MM.1S (cell line): ENCODE measurements at regions not wholly inside any gene's neighbourhood (a gene's known extent, or its start where the extent isn't known, plus 50 kb on each side); places are given as distances from the start of the nearest gene placed in this dataset.

Source experiments
- DNase-seq: peaks from one replicate; pipeline ENCODE4 v3.0.0-alpha.2; 2015
- H2AFZ ChIP-seq: fragments of 300-600 bp; sonication (generic); 2 replicates; pipeline ENCODE4 v1.6.0; 2016; ENCODE audit warnings: antibody characterized with exemption, low read length
- H3F3A ChIP-seq: fragments of 300-600 bp; sonication (generic); 2 replicates; pipeline ENCODE4 v1.6.1; 2016; ENCODE audit warnings: mild to moderate bottlenecking, antibody characterized with exemption, low read length, moderate library complexity, mixed read lengths; ENCODE audit not compliant: insufficient read depth
- H3K27ac ChIP-seq: fragments of 300-600 bp; sonication (generic); 2 replicates; pipeline ENCODE4 v1.5.1; 2016; ENCODE audit warnings: mild to moderate bottlenecking, low read length
- H3K27me3 ChIP-seq: fragments of 300-600 bp; sonication (generic); replicated peaks from 2 replicates; pipeline ENCODE4 v1.6.0; 2016; ENCODE audit warnings: low read length; ENCODE audit not compliant: insufficient read depth
- H3K36me3 ChIP-seq: fragments of 300-600 bp; sonication (generic); replicated peaks from 2 replicates; pipeline ENCODE4 v1.6.1; 2016; ENCODE audit warnings: mild to moderate bottlenecking, low read length, mixed read lengths; ENCODE audit not compliant: insufficient read depth
- H3K4me1 ChIP-seq: fragments of 300-600 bp; sonication (generic); 2 replicates; pipeline ENCODE4 v1.6.1; 2016; ENCODE audit warnings: low read length, mixed read lengths
- H3K4me2 ChIP-seq: fragments of 300-600 bp; sonication (generic); 2 replicates; pipeline ENCODE4 v1.6.0; 2016; ENCODE audit warnings: low read depth, low read length
- H3K4me3 ChIP-seq: fragments of 300-600 bp; sonication (generic); 2 replicates; pipeline ENCODE4 v1.5.1; 2016; ENCODE audit warnings: low read length, mixed read lengths
- H3K79me2 ChIP-seq: fragments of 300-600 bp; sonication (generic); 2 replicates; pipeline ENCODE4 v1.6.1; 2016; ENCODE audit warnings: mixed run types, low read length, mixed read lengths
- H3K9ac ChIP-seq: fragments of 300-600 bp; sonication (generic); 2 replicates; pipeline ENCODE4 v1.6.1; 2016; ENCODE audit warnings: low read length, mixed read lengths
- H3K9me2 ChIP-seq: fragments of 300-600 bp; sonication (generic); replicated peaks from 2 replicates; pipeline ENCODE4 v1.6.1; 2016; ENCODE audit warnings: mild to moderate bottlenecking, low read length, mixed read lengths; ENCODE audit not compliant: insufficient read depth
- H3K9me3 ChIP-seq: fragments of 300-600 bp; sonication (generic); replicated peaks from 2 replicates; pipeline ENCODE4 v1.6.1; 2016; ENCODE audit warnings: mild to moderate bottlenecking, low read length, mixed read lengths; ENCODE audit not compliant: insufficient read depth
- H4K20me1 ChIP-seq: fragments of 300-600 bp; sonication (generic); 2 replicates; pipeline ENCODE4 v1.6.1; 2016; ENCODE audit warnings: mild to moderate bottlenecking, low read length, moderate library complexity, mixed read lengths; ENCODE audit not compliant: insufficient read depth
- EZH2 ChIP-seq: fragments of 300-600 bp; sonication (generic); optimal IDR thresholded peaks from 2 replicates; pipeline ENCODE3; 2017; ENCODE audit warnings: low read depth, mild to moderate bottlenecking, antibody characterized with exemption, low read length, mixed read lengths
- EZH2phosphoT487 ChIP-seq: fragments of 300-600 bp; sonication (generic); IDR thresholded peaks from 2 replicates; pipeline ENCODE4 v1.6.1; 2018; ENCODE audit warnings: antibody characterized with exemption, low read length
- TF ChIP-seq, protein P1 (sequence below): fragments of 300-600 bp; sonication (generic); IDR thresholded peaks from 2 replicates; pipeline ENCODE4 v1.5.1; 2016; ENCODE audit warnings: antibody characterized with exemption, low read length, mixed read lengths

DNA sequence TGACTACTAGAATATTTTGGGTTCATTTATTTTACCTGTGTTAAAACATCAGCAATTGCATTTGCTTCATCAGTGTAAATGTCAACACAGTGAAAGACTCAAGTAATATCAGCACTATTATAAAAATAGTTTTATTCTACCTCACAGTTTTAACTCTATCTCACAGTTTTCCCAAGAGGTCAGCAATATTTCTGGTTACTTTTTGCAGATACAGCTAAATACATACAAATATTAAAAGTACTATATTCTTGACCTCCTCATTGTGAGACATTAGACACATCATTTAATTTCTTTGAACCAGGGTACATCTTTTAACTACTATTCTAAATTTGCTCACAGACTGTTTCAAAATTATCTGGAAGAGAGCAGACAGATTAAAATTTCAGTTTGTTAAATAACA lies 321.7 kb upstream of the OR4E1 start:
- no peaks in the 10 kb centered on the region for H3K9me2 ChIP-seq
- no peaks in the 10 kb centered on the region for H3K27me3 ChIP-seq
- H4K20me1 ChIP-seq, result no peaks in the 10 kb centered on the region
- H3K9me3 ChIP-seq, result no peaks in the 10 kb centered on the region
- H3K79me2 ChIP-seq, result no peaks in the 10 kb centered on the region
- H3F3A ChIP-seq, result no peaks in the 10 kb centered on the region; the same call in 1 of the 2 replicates
- H3K4me3 ChIP-seq, result no peak overlapping the region
- no peak overlapping the region for H3K9ac ChIP-seq
- no peak overlapping the region for H2AFZ ChIP-seq
- H3K4me1 ChIP-seq, result peaks cover 5% of the 10 kb centered on the region; the same call in 1 of the 2 replicates
- no peak for TF ChIP-seq EZH2phosphoT487
- no peak for TF ChIP-seq EZH2
- TF ChIP-seq, protein P1, sequence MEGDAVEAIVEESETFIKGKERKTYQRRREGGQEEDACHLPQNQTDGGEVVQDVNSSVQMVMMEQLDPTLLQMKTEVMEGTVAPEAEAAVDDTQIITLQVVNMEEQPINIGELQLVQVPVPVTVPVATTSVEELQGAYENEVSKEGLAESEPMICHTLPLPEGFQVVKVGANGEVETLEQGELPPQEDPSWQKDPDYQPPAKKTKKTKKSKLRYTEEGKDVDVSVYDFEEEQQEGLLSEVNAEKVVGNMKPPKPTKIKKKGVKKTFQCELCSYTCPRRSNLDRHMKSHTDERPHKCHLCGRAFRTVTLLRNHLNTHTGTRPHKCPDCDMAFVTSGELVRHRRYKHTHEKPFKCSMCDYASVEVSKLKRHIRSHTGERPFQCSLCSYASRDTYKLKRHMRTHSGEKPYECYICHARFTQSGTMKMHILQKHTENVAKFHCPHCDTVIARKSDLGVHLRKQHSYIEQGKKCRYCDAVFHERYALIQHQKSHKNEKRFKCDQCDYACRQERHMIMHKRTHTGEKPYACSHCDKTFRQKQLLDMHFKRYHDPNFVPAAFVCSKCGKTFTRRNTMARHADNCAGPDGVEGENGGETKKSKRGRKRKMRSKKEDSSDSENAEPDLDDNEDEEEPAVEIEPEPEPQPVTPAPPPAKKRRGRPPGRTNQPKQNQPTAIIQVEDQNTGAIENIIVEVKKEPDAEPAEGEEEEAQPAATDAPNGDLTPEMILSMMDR, result no peak
- no peak overlapping the region for H3K4me2 ChIP-seq
- DNase-seq, result no peak
- H3K27ac ChIP-seq, result no peak overlapping the region
- no peaks in the 10 kb centered on the region for H3K36me3 ChIP-seq

DNA sequence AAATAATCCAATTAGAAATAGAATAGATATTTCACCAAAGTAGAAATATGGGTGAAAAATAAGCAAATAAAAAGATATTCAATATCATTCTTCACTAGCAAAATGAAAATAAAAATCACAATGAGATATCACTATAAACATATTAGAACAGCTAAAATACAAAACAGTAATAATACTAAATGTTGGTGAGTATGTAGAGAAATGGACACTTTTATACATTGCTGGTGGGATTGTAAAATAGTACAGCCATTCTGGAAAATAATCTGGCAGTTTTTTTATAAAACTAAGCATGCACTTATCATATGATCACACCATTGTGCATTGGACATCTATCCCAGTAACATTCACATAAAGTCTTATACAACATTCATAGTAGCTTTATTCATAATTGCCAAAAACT lies 320.2 kb upstream of the OR4E1 start:
- no peak overlapping the region for H3K27ac ChIP-seq
- H2AFZ ChIP-seq, result no peak overlapping the region
- H3K4me1 ChIP-seq, result peaks cover 5% of the 10 kb centered on the region; the same call in 1 of the 2 replicates
- H3K4me2 ChIP-seq, result no peak overlapping the region
- no peaks in the 10 kb centered on the region for H4K20me1 ChIP-seq
- H3K9ac ChIP-seq, result no peak overlapping the region
- no peaks in the 10 kb centered on the region for H3K9me2 ChIP-seq
- no peaks in the 10 kb centered on the region for H3K79me2 ChIP-seq
- DNase-seq, result no peak
- H3K9me3 ChIP-seq, result no peaks in the 10 kb centered on the region
- H3K27me3 ChIP-seq, result no peaks in the 10 kb centered on the region
- H3K4me3 ChIP-seq, result no peak overlapping the region
- TF ChIP-seq EZH2phosphoT487 (no peak), EZH2 (no peak)
- TF ChIP-seq, protein P1, result no peak
- H3F3A ChIP-seq, result no peaks in the 10 kb centered on the region; the same call in 1 of the 2 replicates
- H3K36me3 ChIP-seq, result no peaks in the 10 kb centered on the region

DNA sequence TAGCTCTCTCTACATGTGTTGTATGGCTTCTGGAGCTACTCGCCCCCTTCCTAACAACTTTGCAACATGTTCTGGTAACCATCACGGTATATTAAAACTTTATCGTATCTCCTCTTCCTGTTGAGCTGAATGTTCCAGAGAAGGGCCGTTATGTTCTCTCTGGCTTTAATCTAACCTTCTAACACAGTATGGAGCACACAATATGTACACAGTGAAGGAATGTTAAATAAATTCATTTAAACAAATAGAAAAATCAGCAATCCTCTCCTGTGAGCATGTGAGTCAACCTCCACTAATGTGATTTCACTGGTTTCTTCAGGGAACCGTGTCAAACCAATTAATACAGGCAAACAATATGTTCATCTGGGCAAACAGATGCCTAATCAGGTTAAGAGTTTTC lies 319.5 kb upstream of the OR4E1 start:
- peaks cover 5% of the 10 kb centered on the region; the same call in 1 of the 2 replicates for H3K4me1 ChIP-seq
- no peak overlapping the region for H3K9ac ChIP-seq
- no peak overlapping the region for H2AFZ ChIP-seq
- H3K79me2 ChIP-seq, result no peaks in the 10 kb centered on the region
- H4K20me1 ChIP-seq, result no peaks in the 10 kb centered on the region
- no peaks in the 10 kb centered on the region for H3K9me3 ChIP-seq
- H3K4me3 ChIP-seq, result no peak overlapping the region
- H3K36me3 ChIP-seq, result no peaks in the 10 kb centered on the region
- H3K27me3 ChIP-seq, result no peaks in the 10 kb centered on the region
- no peaks in the 10 kb centered on the region; the same call in 1 of the 2 replicates for H3F3A ChIP-seq
- no peak overlapping the region for H3K27ac ChIP-seq
- no peaks in the 10 kb centered on the region for H3K9me2 ChIP-seq
- no peak for DNase-seq
- no peak for TF ChIP-seq EZH2phosphoT487
- TF ChIP-seq, protein P1, result no peak
- TF ChIP-seq EZH2, result no peak
- no peak overlapping the region for H3K4me2 ChIP-seq
